ENCODE measurements at regions not wholly inside any gene's neighbourhood (a gene's known extent, or its start where the extent isn't known, plus 50 kb on each side); places are given as distances from the start of the nearest gene placed in this dataset.

DNA sequence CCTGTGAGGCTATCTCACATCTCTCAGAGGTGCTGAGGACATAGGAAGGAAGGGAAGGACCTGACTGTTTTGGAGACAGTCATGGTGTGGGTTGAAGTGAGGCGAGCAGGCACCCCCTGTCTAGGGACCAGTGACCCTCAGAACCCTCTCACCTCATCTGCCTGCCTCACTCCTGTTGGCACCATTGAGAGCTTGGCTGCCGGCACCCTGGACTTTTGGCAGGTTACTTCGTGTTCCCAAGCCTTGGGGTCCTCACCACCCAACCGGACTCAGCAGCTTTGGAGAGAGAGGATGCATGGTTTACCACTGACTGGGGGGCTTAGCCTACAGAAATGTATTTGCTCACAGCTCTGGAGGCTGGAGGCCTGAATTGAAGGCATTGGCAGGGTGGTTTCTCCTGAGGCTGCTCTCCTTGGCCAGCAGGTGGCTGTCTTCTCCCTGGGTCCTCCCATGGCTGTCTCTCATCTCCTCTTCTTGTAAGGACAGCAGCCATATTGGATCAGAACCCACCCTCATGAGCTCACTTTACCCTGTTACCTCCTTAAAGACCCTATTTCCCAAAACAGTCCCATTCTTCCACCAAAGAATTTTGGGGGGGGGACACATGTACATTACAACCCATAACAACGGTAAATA is 142.0 kb downstream of the TSN start:
- TF ChIP-seq, protein P1, sequence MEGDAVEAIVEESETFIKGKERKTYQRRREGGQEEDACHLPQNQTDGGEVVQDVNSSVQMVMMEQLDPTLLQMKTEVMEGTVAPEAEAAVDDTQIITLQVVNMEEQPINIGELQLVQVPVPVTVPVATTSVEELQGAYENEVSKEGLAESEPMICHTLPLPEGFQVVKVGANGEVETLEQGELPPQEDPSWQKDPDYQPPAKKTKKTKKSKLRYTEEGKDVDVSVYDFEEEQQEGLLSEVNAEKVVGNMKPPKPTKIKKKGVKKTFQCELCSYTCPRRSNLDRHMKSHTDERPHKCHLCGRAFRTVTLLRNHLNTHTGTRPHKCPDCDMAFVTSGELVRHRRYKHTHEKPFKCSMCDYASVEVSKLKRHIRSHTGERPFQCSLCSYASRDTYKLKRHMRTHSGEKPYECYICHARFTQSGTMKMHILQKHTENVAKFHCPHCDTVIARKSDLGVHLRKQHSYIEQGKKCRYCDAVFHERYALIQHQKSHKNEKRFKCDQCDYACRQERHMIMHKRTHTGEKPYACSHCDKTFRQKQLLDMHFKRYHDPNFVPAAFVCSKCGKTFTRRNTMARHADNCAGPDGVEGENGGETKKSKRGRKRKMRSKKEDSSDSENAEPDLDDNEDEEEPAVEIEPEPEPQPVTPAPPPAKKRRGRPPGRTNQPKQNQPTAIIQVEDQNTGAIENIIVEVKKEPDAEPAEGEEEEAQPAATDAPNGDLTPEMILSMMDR (IDR thresholded peaks at IDR 0.05), result no peak
- TF ChIP-seq POLR2A (IDR thresholded peaks at IDR 0.05) (no peak), EP300 (IDR thresholded peaks at IDR 0.05) (no peak)

Measured in ovary (tissue), 3 donors.